NCI-H1436 treated with DMSO at 0.1 percent for 48 hours (cell line): ENCODE measurements at regions not wholly inside any gene's neighbourhood (a gene's known extent, or its start where the extent isn't known, plus 50 kb on each side); places are given as distances from the start of the nearest gene placed in this dataset.
"Not testable (repeated sequence)": the region's sequence is repeated elsewhere in the genome, so short reads cannot be mapped to it uniquely, and the experiment has no call there.

ENCODE experiments used
- DNase-seq: peaks from one replicate; lab custom pipeline; 2025; lab: John Stamatoyannopoulos, UW

GRCh38 chr22:48424661-48425060, 1403.0 kb downstream of the BRD1 start:
- no peak for DNase-seq

GRCh38 chr22:48424201-48424627, 1403.5 kb downstream of the BRD1 start:
- no peak for DNase-seq

- no peak for DNase-seq
These were observed 1404.2 kb downstream of the BRD1 start for GRCh38 chr22:48423481-48423911.

- DNase-seq = no peak
These were observed 1404.7 kb downstream of the BRD1 start for GRCh38 chr22:48422900-48423480.

- no peak for DNase-seq
These were observed 1408.8 kb downstream of the BRD1 start for GRCh38 chr22:48418831-48419230.

GRCh38 chr22:48417225-48418070, 1410.2 kb downstream of the BRD1 start:
- no peak for DNase-seq

GRCh38 chr22:48416396-48417224, 1411.1 kb downstream of the BRD1 start:
- no peak for DNase-seq

- DNase-seq = no peak
These were observed 1412.2 kb downstream of the BRD1 start for GRCh38 chr22:48415520-48415919.

- no peak for DNase-seq
These were observed 1413.0 kb downstream of the BRD1 start for GRCh38 chr22:48414651-48415050.

- DNase-seq = not testable (repeated sequence)
These were observed 1414.7 kb downstream of the BRD1 start for GRCh38 chr22:48412931-48413330.

- no peak for DNase-seq
These were observed 1417.1 kb downstream of the BRD1 start for GRCh38 chr22:48410536-48410935.

GRCh38 chr22:48407256-48407955, 1420.3 kb downstream of the BRD1 start:
- no peak for DNase-seq

GRCh38 chr22:48406161-48406560, 1421.5 kb downstream of the BRD1 start:
- no peak for DNase-seq

GRCh38 chr22:48405741-48406140, 1421.9 kb downstream of the BRD1 start:
- no peak for DNase-seq

- DNase-seq = no peak
These were observed 1422.7 kb downstream of the BRD1 start for GRCh38 chr22:48404801-48405447.

GRCh38 chr22:48403521-48404403, 1423.9 kb downstream of the BRD1 start:
- no peak for DNase-seq

GRCh38 chr22:48402591-48403031, 1425.1 kb downstream of the BRD1 start:
- DNase-seq = no peak

- DNase-seq = not testable (repeated sequence)
These were observed 1426.2 kb downstream of the BRD1 start for GRCh38 chr22:48401523-48401922.

- no peak for DNase-seq
These were observed 1429.3 kb downstream of the BRD1 start for GRCh38 chr22:48398181-48398905.
